K562 (cell line): ENCODE measurements at regions not wholly inside any gene's neighbourhood (a gene's known extent, or its start where the extent isn't known, plus 50 kb on each side); places are given as distances from the start of the nearest gene placed in this dataset.

Experiments used
- ATAC-seq: fragments of 200-7000 bp; cut with Tn5 transposase; 3 replicates; pipeline ENCODE4 v1.9.1; 2020; ENCODE audit warnings: moderate library complexity
- BruUV-seq: library from RNA; stranded (reverse); fragments of 400-500 nt; replicated peaks from 2 replicates; lab custom pipeline; 2021; lab: Mats Ljungman, UMichigan
- CTCF ChIA-PET: fragments of 300-600 bp; formaldehyde crosslinking; extraction: SDS; loops from one replicate; lab custom pipeline; 2021; ENCODE audit warnings: low intra/inter-chr PET ratio; lab: Yijun Ruan, JAX
- POLR2A ChIA-PET: fragments of 300-600, 350-650 bp; sonication (Branson Sonifier 250); formaldehyde crosslinking; extraction: SDS; loops from one replicate; lab custom pipeline; 2021; ENCODE audit warnings: antibody characterized with exemption, inconsistent platforms; lab: Yijun Ruan, JAX
- DNase-seq, 4 experiments: peaks; one replicate each; pipeline versions ENCODE4 v3.0.0 to v3.0.0-alpha.2; 2011 to 2018; ENCODE audit warnings: low spot score in 3 of 4, mixed read lengths in 3 of 4; ENCODE audit errors: extremely low read depth in 1 of 4
- FAIRE-seq: peaks from 2 replicates; lab custom pipeline; 2011; peaks lifted over from hg19 to GRCh38; lab: Jason Lieb, UNC
- H2AFZ ChIP-seq: 2 replicates; pipeline ENCODE4 v1.6.0; 2011; ENCODE audit warnings: low read depth, low read length, control low read depth, inconsistent platforms
- H3K27ac ChIP-seq: fragments of 200-600 bp; 3 replicates; pipeline ENCODE4 v1.8.0; 2011; ENCODE audit warnings: low read depth, mild to moderate bottlenecking, control low read depth, inconsistent platforms, low read length, moderate library complexity, mixed read lengths; ENCODE audit errors: extremely low read depth
- H3K27me3 ChIP-seq, 2 experiments: fragments of 300-600 bp in 1 of 2; 2 replicates in 1 of 2; 3 replicates in 1 of 2; pipeline versions ENCODE4 v1.6.0 to v1.8.0; 2011; ENCODE audit warnings: inconsistent platforms in 2 of 2, low read length in 2 of 2, mild to moderate bottlenecking in 1 of 2, mixed read lengths in 1 of 2, moderate library complexity in 1 of 2; ENCODE audit not compliant: control insufficient read depth in 2 of 2, insufficient read depth in 2 of 2
- H3K36me3 ChIP-seq: fragments of 300-600 bp; 3 replicates; pipeline ENCODE4 v1.8.0; 2011; ENCODE audit warnings: mild to moderate bottlenecking, low read length, inconsistent platforms; ENCODE audit not compliant: control insufficient read depth, insufficient read depth
- H3K4me1 ChIP-seq, 2 experiments: fragments of 200-600 bp in 1 of 2; replicated peaks in 1 of 2; 2 replicates in 1 of 2; 3 replicates in 1 of 2; pipeline versions ENCODE4 v1.5.1 to v1.8.0; 2011; ENCODE audit warnings: inconsistent platforms in 2 of 2, low read length in 2 of 2, mild to moderate bottlenecking in 1 of 2, mixed read lengths in 1 of 2, moderate library complexity in 1 of 2; ENCODE audit not compliant: control insufficient read depth in 2 of 2, insufficient read depth in 2 of 2
- H3K4me2 ChIP-seq: 2 replicates; pipeline ENCODE4 v1.6.1; 2011; ENCODE audit warnings: low read length, control low read depth, inconsistent platforms, mixed read lengths; ENCODE audit not compliant: insufficient read depth
- H3K4me3 ChIP-seq: fragments of 200-600 bp; sonication (generic), shearing (Covaris generic); 2 replicates; pipeline ENCODE4 v1.5.1; 2016; ENCODE audit warnings: control low read depth, inconsistent platforms
- H3K79me2 ChIP-seq: fragments of 200-600 bp; 3 replicates; pipeline ENCODE4 v1.8.0; 2011; ENCODE audit warnings: low read length, inconsistent platforms; ENCODE audit not compliant: control insufficient read depth, insufficient read depth
- H3K9ac ChIP-seq, 2 experiments: 2 replicates each; pipeline versions ENCODE4 v1.6.0 to v1.6.1; 2011; ENCODE audit warnings: low read depth in 2 of 2, low read length in 2 of 2, control low read depth in 1 of 2, inconsistent platforms in 1 of 2, mild to moderate bottlenecking in 1 of 2, mixed read lengths in 1 of 2; ENCODE audit not compliant: insufficient read depth in 1 of 2
- H3K9me1 ChIP-seq: one replicate; pipeline ENCODE4 v1.6.0; 2011; ENCODE audit warnings: inconsistent platforms, mild to moderate bottlenecking, low read length, moderate library complexity; ENCODE audit not compliant: control insufficient read depth, insufficient read depth
- H3K9me3 ChIP-seq: replicated peaks from 2 replicates; pipeline ENCODE4 v1.5.1; 2011; ENCODE audit warnings: low read depth, low read length, inconsistent platforms; ENCODE audit not compliant: control insufficient read depth, insufficient read depth
- H4K20me1 ChIP-seq: replicated peaks from 2 replicates; pipeline ENCODE4 v1.6.1; 2011; ENCODE audit warnings: low read length, inconsistent platforms, mixed read lengths; ENCODE audit not compliant: control insufficient read depth, insufficient read depth
- CEBPG ChIP-seq, 3 experiments: fragments of 200-800 bp in 1 of 3; sonication (Bioruptor generic) in 1 of 3; sonication (generic) in 1 of 3; formaldehyde crosslinking in 1 of 3; IDR thresholded peaks in 2 of 3; conservative IDR thresholded peaks in 1 of 3; 2 replicates each; pipeline versions ENCODE4 v1.6.1 to v1.8.0; 2016 to 2022; ENCODE audit warnings: missing compliant biosample characterization in 2 of 3, missing genetic modification characterization in 2 of 3, mild to moderate bottlenecking in 1 of 3, missing genetic modification reagents in 1 of 3
- ERF ChIP-seq: fragments of 450-650 bp; formaldehyde crosslinking; IDR thresholded peaks from 2 replicates; pipeline ENCODE4 v1.4.0; 2020; ENCODE audit warnings: mild to moderate bottlenecking, mixed read lengths
- GATA2 ChIP-seq: sonication (generic); formaldehyde crosslinking; IDR thresholded peaks from 2 replicates; pipeline ENCODE4 v1.4.0; 2020; ENCODE audit warnings: mild to moderate bottlenecking, missing genetic modification reagents
- MXD1 ChIP-seq: fragments of 250-450 bp; sonication (Bioruptor Pico); IDR thresholded peaks from 2 replicates; pipeline ENCODE4 v1.8.0; 2021; ENCODE audit warnings: borderline replicate concordance, mild to moderate bottlenecking, moderate library complexity; ENCODE audit not compliant: poor library complexity, severe bottlenecking
- PHF20 ChIP-seq: fragments of 450-650 bp; IDR thresholded peaks from 2 replicates; pipeline ENCODE4 v1.6.1; 2018; ENCODE audit not compliant: partially characterized antibody
- RAD51 ChIP-seq: fragments of 450-650 bp; IDR thresholded peaks from 2 replicates; pipeline ENCODE4 v1.7.1; 2016; ENCODE audit warnings: low read depth, mild to moderate bottlenecking, borderline replicate concordance
- RBBP5 ChIP-seq: fragments of 200-600 bp; sonication (generic); IDR thresholded peaks from 2 replicates; pipeline ENCODE4 v1.6.1; 2012; ENCODE audit warnings: borderline replicate concordance, mild to moderate bottlenecking, low read length, control low read depth, inconsistent platforms; ENCODE audit not compliant: insufficient read depth, poor library complexity, severe bottlenecking
- RHOXF2B ChIP-seq: fragments of 250-450 bp; sonication (Bioruptor Pico); conservative IDR thresholded peaks from 2 replicates; pipeline ENCODE4 v1.5.1; 2021
- SETDB1 ChIP-seq: IDR thresholded peaks from one replicate; pipeline ENCODE4 v1.6.1; 2012; ENCODE audit warnings: low read length, control low read depth, inconsistent platforms
- SMARCE1 ChIP-seq: fragments of 450-650 bp; IDR thresholded peaks from 2 replicates; pipeline ENCODE4 v1.7.1; 2016; ENCODE audit warnings: mild to moderate bottlenecking
- SOX6 ChIP-seq: fragments of 450-650 bp; IDR thresholded peaks from 2 replicates; pipeline ENCODE4 v1.6.1; 2014; ENCODE audit warnings: mild to moderate bottlenecking
- SRSF1 ChIP-seq: fragments of 200-400 bp; formaldehyde crosslinking; IDR thresholded peaks from 2 replicates; pipeline ENCODE4 v1.6.1; 2017; ENCODE audit warnings: mild to moderate bottlenecking, low read depth, low read length, moderate library complexity
- TEAD4 ChIP-seq, 2 experiments: sonication (generic) in 1 of 2; formaldehyde crosslinking in 1 of 2; IDR thresholded peaks; 2 replicates each; pipeline versions ENCODE4 v1.6.1 to v1.8.0; 2012 to 2022; ENCODE audit warnings: borderline replicate concordance in 1 of 2, inconsistent platforms in 1 of 2, low read length in 1 of 2, mild to moderate bottlenecking in 1 of 2, missing genetic modification reagents in 1 of 2
- WGBS: fragments of 100-300 bp; shearing (Covaris generic); methylation state at CpG from one replicate; pipeline ENCODE4 v1.1.6; 2016; ENCODE audit warnings: low coverage, mixed read lengths; ENCODE audit not compliant: insufficient coverage; ENCODE audit errors: missing lambda C conversion rate; 5-methylcytosine and 5-hydroxymethylcytosine counted together
- in situ Hi-C: fragments of 300-500 bp; cut with MboI; formaldehyde crosslinking; loops from 4 replicates; pipeline ENCODE4 v1.15.0; 2018; ENCODE audit warnings: inconsistent platforms, mixed read lengths
- intact Hi-C: fragments of 100-400 bp; cut with micrococcal nuclease; formaldehyde crosslinking; loops from 2 replicates; pipeline ENCODE4 v1.14.2; 2022
- TF ChIP-seq, protein P1 (sequence below): fragments of 150-350 bp; conservative IDR thresholded peaks from 2 replicates; pipeline ENCODE4 v1.6.1; 2014; ENCODE audit warnings: low read length
- TF ChIP-seq, protein P2 (sequence below): sonication (generic); formaldehyde crosslinking; IDR thresholded peaks from 2 replicates; pipeline ENCODE4 v1.9.0; 2022; ENCODE audit warnings: mild to moderate bottlenecking, missing genetic modification reagents
- TF ChIP-seq, protein P3 (sequence below): fragments of 250-450 bp; sonication (Bioruptor Pico); IDR thresholded peaks from 2 replicates; pipeline ENCODE4 v1.4.0; 2020; ENCODE audit warnings: mild to moderate bottlenecking, moderate library complexity

DNA sequence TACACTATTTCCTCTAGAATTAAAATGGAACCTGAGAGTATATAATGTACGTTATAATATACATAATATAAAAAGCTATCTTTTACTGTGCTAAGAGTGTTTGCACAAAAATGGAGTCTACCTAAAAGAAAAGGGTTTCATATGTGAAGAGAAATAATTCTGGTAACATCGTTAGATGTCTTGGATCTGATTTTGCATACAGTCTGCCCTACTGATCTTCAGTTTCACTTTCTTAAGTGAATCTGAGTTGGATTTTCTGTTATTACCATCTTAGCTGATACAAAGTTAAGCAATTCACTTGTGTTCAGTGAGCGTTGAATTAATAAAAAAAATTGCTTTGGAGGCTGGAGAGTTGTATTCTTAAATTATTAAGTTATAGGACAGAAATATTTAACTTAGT, 502.1 kb upstream of the TMEFF2 start:
- BruUV-seq: no TSS peak
- DNase-seq: no peak
- in situ Hi-C loops: no loop called here
- CTCF ChIA-PET: no interaction called here
- Histone ChIP-seq H3K36me3 (no peaks in the 10 kb centered on the region), H3K9me1 (no peaks in the 10 kb centered on the region), H3K4me2 (no peak overlapping the region), H3K9ac (no peak overlapping the region), H3K27me3 (no peaks in the 10 kb centered on the region), H3K79me2 (no peaks in the 10 kb centered on the region), H3K27ac (no peak overlapping the region), H4K20me1 (no peaks in the 10 kb centered on the region), H3K4me3 (no peak overlapping the region), H3K9me3 (no peaks in the 10 kb centered on the region; the same call in 1 of the 2 replicates), H2AFZ (no peak overlapping the region)
- intact Hi-C loops: no loop called here
- POLR2A ChIA-PET: no interaction called here
- FAIRE-seq: no peak
- WGBS: 0% methylated on average over 3 of the region's 3 CpGs
- no peak for ATAC-seq
- TF ChIP-seq SRSF1 (no peak), CEBPG (CRISPR knock-in tag; IDR thresholded peaks at IDR 0.05) (no peak), CEBPG (tag; conservative IDR thresholded peaks at IDR 0.05 in 1 of 2, IDR thresholded peaks at IDR 0.05 in 1 of 2) (no peak), PHF20 (no peak), SMARCE1 (no peak), SETDB1 (no peak), RHOXF2B (CRISPR knock-in tag) (no peak), GATA2 (no peak), TEAD4 (IDR thresholded peaks at IDR 0.05; ENCODE audit: low read length) (no peak), TEAD4 (CRISPR knock-in tag; IDR thresholded peaks at IDR 0.05; ENCODE audit: borderline replicate concordance) (no peak), RBBP5 (no peak), ERF (no peak), SOX6 (no peak), MXD1 (CRISPR knock-in tag) (no peak), RAD51 (no peak)
- TF ChIP-seq, protein P1, sequence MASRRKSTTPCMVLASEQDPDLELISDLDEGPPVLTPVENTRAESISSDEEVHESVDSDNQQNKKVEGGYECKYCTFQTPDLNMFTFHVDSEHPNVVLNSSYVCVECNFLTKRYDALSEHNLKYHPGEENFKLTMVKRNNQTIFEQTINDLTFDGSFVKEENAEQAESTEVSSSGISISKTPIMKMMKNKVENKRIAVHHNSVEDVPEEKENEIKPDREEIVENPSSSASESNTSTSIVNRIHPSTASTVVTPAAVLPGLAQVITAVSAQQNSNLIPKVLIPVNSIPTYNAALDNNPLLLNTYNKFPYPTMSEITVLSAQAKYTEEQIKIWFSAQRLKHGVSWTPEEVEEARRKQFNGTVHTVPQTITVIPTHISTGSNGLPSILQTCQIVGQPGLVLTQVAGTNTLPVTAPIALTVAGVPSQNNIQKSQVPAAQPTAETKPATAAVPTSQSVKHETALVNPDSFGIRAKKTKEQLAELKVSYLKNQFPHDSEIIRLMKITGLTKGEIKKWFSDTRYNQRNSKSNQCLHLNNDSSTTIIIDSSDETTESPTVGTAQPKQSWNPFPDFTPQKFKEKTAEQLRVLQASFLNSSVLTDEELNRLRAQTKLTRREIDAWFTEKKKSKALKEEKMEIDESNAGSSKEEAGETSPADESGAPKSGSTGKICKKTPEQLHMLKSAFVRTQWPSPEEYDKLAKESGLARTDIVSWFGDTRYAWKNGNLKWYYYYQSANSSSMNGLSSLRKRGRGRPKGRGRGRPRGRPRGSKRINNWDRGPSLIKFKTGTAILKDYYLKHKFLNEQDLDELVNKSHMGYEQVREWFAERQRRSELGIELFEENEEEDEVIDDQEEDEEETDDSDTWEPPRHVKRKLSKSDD: no peak
- TF ChIP-seq, protein P2, sequence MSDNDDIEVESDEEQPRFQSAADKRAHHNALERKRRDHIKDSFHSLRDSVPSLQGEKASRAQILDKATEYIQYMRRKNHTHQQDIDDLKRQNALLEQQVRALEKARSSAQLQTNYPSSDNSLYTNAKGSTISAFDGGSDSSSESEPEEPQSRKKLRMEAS (CRISPR knock-in tag): no peak
- TF ChIP-seq, protein P3, sequence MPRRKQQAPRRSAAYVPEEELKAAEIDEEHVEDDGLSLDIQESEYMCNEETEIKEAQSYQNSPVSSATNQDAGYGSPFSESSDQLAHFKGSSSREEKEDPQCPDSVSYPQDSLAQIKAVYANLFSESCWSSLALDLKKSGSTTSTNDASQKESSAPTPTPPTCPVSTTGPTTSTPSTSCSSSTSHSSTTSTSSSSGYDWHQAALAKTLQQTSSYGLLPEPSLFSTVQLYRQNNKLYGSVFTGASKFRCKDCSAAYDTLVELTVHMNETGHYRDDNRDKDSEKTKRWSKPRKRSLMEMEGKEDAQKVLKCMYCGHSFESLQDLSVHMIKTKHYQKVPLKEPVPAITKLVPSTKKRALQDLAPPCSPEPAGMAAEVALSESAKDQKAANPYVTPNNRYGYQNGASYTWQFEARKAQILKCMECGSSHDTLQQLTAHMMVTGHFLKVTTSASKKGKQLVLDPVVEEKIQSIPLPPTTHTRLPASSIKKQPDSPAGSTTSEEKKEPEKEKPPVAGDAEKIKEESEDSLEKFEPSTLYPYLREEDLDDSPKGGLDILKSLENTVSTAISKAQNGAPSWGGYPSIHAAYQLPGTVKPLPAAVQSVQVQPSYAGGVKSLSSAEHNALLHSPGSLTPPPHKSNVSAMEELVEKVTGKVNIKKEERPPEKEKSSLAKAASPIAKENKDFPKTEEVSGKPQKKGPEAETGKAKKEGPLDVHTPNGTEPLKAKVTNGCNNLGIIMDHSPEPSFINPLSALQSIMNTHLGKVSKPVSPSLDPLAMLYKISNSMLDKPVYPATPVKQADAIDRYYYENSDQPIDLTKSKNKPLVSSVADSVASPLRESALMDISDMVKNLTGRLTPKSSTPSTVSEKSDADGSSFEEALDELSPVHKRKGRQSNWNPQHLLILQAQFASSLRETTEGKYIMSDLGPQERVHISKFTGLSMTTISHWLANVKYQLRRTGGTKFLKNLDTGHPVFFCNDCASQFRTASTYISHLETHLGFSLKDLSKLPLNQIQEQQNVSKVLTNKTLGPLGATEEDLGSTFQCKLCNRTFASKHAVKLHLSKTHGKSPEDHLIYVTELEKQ (CRISPR knock-in tag): no peak
- TF ChIP-seq, all 486 proteins: peak for 0
- no peaks in the 10 kb centered on the region for H3K4me1 ChIP-seq
